ENCODE measurements at regions not wholly inside any gene's neighbourhood (a gene's known extent, or its start where the extent isn't known, plus 50 kb on each side); places are given as distances from the start of the nearest gene placed in this dataset.

DNA sequence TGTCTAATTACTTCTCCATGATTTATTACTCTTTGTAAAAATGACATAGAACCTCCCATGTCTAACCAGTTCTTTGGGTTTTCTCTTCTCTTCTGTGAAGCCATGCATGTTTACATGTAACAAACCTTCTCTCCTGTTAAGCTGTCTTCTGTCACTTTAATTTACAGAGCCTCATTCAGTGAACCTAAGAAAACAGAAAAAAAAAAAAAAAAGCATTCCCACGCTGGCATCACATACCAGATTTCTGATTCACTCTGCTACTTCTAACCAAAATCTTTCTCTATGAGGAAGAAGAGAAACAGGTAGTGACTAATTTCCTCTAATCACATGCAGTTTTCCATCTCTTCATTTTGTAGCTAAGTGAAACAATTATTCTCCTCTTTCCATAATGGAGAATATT is 141.4 kb upstream of the CXADR start:
- TF ChIP-seq POLR2A (IDR thresholded peaks at IDR 0.05) (no peak), CTCF (IDR thresholded peaks at IDR 0.05) (no peak)

All from heart left ventricle (tissue), 13 donors.